ENCODE measurements at regions not wholly inside any gene's neighbourhood (a gene's known extent, or its start where the extent isn't known, plus 50 kb on each side); places are given as distances from the start of the nearest gene placed in this dataset.
A peak's percentile ranks its signal among the peaks of the same experiment; 100 is the strongest.
"Not testable (repeated sequence)": the region's sequence is repeated elsewhere in the genome, so short reads cannot be mapped to it uniquely, and the experiment has no call there.

DNA sequence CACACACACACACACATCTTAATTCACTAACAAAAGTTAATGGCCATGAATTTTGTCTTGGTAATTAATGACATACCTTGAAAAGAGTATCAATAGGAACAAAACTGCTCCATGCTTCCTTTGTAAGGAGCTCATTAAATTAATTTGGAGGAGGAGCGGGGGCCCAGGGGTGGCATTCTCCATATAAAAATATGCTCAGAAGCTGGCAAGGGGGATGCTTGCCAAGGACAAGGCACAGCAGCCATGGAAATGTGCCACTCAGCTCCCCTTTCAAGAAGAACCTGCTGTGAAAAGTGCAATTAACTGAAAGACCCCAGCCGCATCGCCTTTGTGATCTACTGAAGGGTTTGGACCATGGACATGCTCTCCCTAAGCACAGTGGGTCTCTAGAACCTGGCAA lies 385.9 kb upstream of the API5 start:
- Histone ChIP-seq H3K27me3 (ENCODE audit: control insufficient read depth, insufficient read depth, low read length) (no peaks in the 10 kb centered on the region), H3K36me3 (replicated peaks; ENCODE audit: control insufficient read depth, insufficient read depth, low read length) (no peaks in the 10 kb centered on the region), H3K4me3 (ENCODE audit: insufficient read depth, low read depth, low read length) (no peak overlapping the region)
- no peak for DNase-seq

DNA sequence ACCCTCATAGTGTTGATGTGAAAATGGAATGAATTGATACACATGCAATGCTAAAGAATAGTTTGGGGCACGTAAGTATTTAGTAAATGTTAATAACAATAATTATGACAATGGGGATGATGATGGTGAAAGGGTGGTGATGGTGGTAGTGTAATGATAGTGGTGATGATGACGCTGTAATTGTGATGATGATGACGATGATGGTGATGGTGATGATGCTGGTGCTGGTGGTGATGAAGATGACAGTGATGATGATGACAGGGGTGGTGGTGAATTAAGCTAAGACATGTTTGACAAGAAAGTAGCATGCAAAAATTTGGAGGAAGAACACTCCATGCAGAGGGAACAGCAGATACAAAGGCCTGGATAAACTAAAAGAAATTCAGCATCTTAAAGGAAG lies 364.4 kb upstream of the API5 start:
- H3K4me3 ChIP-seq (ENCODE audit: insufficient read depth, low read depth, low read length), result no peak overlapping the region
- no peaks in the 10 kb centered on the region for H3K27me3 ChIP-seq (ENCODE audit: control insufficient read depth, insufficient read depth, low read length)
- no peak for DNase-seq
- no peaks in the 10 kb centered on the region for H3K36me3 ChIP-seq (replicated peaks; ENCODE audit: control insufficient read depth, insufficient read depth, low read length)

DNA sequence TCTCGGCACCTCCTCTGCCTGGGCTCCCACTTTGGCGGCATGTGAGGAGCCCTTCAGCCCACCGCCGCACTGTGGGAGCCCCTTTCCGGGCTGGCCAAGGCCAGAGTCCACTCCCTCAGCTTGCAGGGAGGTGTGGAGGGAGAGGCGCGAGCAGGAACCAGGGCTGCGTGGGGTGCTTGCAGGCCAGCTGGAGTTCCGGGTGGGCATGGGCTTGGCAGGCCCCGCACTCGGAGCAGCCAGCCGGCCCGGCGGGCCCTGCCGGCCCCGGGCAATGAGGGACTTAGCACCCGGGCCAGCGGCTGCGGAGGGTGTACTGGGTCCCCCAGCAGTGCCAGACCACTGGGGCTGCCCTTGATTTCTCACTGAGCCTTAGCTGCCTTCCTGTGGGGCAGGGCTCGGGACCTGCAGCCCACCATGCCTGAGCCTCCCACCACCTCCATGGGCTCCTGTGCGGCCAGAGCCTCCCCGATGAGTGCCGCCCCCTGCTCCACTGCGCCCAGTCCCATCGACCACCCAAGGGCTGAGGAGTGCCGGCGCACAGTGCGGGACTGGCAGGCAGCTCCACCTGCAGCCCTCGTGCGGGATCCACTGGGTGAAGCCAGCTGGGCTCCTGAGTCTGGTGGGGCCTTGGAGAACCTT lies 361.9 kb upstream of the API5 start:
- H3K36me3 ChIP-seq (replicated peaks; ENCODE audit: control insufficient read depth, insufficient read depth, low read length); H3K4me3 ChIP-seq (ENCODE audit: insufficient read depth, low read depth, low read length); DNase-seq; H3K27me3 ChIP-seq (ENCODE audit: control insufficient read depth, insufficient read depth, low read length): not testable (repeated sequence)

DNA sequence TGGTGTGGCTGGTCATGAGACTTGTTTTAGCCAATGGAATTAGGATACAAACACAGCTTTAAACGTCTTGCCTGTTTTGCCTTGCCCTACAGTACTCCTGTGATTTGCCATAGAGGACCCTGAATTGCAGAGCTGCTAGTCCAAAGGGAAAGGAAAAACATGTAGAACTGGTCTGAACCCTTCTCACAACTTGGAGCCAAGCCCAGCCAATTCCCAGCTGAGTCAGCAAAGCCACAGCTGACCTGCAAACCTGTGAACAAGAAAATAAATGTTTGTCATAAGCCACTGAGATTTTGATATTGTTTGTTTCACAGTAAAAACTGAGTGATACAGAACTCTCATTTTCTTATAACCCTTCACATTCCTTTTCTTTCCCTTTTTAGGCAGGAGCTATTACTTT lies 360.5 kb upstream of the API5 start:
- Histone ChIP-seq H3K27me3 (ENCODE audit: control insufficient read depth, insufficient read depth, low read length) (no peaks in the 10 kb centered on the region), H3K4me3 (ENCODE audit: insufficient read depth, low read depth, low read length) (no peak overlapping the region), H3K36me3 (replicated peaks; ENCODE audit: control insufficient read depth, insufficient read depth, low read length) (no peaks in the 10 kb centered on the region)
- DNase-seq, result no peak

DNA sequence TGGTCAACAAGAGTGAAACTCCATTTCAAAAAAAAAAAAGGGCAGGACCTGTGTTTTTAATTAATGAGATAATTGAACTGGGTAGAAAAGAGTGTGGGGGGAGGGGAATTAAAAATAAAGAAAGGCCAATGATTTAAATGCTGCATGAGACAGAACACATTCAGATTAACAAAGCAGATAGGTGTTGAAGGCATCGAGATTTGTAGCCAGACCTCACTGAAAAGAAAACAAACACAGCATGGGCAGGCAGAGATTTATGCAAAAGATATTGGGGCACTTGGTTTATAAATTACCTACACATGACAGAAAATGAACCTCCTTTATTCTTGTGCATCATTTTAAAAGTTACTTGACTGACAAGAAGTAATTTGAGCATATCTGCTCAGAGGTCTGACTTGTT lies 354.0 kb upstream of the API5 start:
- no peak for DNase-seq
- Histone ChIP-seq H3K36me3 (replicated peaks; ENCODE audit: control insufficient read depth, insufficient read depth, low read length) (no peaks in the 10 kb centered on the region), H3K27me3 (ENCODE audit: control insufficient read depth, insufficient read depth, low read length) (no peaks in the 10 kb centered on the region), H3K4me3 (ENCODE audit: insufficient read depth, low read depth, low read length) (no peak overlapping the region)

DNA sequence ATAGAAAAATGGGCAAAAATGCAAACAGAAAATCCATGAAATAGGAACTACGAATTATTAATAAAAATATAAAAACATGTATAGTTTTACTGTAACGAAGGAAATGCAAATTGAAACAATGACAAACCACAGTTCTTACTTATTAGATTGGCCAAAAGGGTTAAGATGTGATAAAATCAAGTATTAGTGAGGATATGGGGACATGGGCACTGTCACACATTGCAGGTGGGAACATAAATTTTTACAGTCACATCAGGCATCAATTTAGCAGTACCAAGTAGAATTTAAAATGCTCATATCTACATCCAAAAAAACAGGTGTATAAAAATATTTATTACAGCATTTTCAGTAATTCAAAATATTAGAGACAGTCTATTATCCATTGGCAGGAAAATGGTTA lies 353.2 kb upstream of the API5 start:
- no peaks in the 10 kb centered on the region for H3K36me3 ChIP-seq (replicated peaks; ENCODE audit: control insufficient read depth, insufficient read depth, low read length)
- no peaks in the 10 kb centered on the region for H3K27me3 ChIP-seq (ENCODE audit: control insufficient read depth, insufficient read depth, low read length)
- H3K4me3 ChIP-seq (ENCODE audit: insufficient read depth, low read depth, low read length), result no peak overlapping the region
- DNase-seq, result no peak

DNA sequence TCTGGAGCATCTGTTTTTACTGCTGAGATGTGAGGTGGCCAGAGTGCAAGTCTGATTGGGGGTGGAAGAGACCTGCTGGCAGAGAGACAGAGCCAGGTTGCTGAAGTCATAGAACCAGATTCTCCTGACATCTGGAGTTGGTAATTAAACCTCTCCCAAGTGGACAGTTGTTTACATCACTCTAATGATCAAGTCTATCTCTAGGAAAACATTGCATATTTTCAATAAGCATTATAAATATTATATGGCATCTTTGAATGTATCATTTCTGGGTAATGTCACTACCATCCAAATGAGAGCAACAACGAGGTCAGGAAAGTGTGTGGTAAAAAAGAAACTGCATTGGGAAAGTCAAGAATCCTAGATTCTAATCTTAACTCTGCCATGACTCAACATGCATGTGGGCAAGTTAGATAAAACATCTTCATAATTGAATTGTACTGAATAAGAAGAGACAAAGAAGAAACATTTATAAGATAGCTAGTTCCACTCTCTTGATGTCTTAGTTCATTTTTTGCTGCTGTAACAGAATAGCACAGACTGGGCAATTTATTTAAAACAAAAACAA lies 351.2 kb upstream of the API5 start:
- no peaks in the 10 kb centered on the region for H3K36me3 ChIP-seq (replicated peaks; ENCODE audit: control insufficient read depth, insufficient read depth, low read length)
- DNase-seq, result no peak
- H3K27me3 ChIP-seq (ENCODE audit: control insufficient read depth, insufficient read depth, low read length), result no peaks in the 10 kb centered on the region
- no peak overlapping the region for H3K4me3 ChIP-seq (ENCODE audit: insufficient read depth, low read depth, low read length)

DNA sequence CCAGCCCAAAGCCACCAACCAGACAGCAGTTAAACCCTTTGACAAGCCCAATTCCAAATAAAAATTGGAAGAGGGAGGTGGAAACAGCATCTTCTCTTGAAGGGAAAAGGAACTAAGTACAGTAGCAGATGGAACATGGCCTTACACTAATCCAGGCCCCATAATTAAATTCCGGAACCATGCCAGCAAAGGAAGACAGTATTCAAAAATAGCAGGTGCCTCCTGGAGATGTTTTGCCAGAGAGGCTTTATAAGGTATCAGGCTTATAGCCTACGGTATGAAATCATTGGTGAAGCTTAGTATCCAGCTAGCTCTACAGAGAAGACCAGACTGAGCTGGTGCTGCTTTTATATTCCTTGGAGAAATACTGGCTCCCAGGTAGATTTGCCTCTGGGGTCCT lies 344.1 kb upstream of the API5 start:
- DNase-seq, result no peak
- H3K4me3 ChIP-seq (ENCODE audit: insufficient read depth, low read depth, low read length), result no peak overlapping the region
- no peaks in the 10 kb centered on the region for H3K27me3 ChIP-seq (ENCODE audit: control insufficient read depth, insufficient read depth, low read length)
- no peaks in the 10 kb centered on the region for H3K36me3 ChIP-seq (replicated peaks; ENCODE audit: control insufficient read depth, insufficient read depth, low read length)

DNA sequence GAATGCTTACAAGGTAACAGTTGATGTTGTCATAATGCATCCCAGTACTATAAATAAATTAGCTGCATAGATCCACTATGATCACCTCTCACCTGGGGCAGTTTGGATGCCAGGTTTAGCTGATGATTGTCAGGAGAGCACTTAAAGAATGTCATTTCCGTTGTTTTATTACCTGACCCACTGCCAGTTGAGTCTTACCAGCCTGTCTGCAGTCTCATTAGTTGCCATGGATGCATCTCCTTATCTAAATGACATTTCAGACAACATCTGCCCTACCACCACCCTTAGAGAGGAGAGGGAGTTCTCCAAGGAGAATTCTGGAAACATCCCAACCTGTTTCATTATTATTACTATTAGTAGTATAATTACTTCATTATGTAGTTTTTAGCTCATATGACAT lies 339.1 kb upstream of the API5 start:
- Histone ChIP-seq H3K4me3 (ENCODE audit: insufficient read depth, low read depth, low read length) (no peak overlapping the region), H3K27me3 (ENCODE audit: control insufficient read depth, insufficient read depth, low read length) (no peaks in the 10 kb centered on the region), H3K36me3 (replicated peaks; ENCODE audit: control insufficient read depth, insufficient read depth, low read length) (no peaks in the 10 kb centered on the region)
- no peak for DNase-seq

DNA sequence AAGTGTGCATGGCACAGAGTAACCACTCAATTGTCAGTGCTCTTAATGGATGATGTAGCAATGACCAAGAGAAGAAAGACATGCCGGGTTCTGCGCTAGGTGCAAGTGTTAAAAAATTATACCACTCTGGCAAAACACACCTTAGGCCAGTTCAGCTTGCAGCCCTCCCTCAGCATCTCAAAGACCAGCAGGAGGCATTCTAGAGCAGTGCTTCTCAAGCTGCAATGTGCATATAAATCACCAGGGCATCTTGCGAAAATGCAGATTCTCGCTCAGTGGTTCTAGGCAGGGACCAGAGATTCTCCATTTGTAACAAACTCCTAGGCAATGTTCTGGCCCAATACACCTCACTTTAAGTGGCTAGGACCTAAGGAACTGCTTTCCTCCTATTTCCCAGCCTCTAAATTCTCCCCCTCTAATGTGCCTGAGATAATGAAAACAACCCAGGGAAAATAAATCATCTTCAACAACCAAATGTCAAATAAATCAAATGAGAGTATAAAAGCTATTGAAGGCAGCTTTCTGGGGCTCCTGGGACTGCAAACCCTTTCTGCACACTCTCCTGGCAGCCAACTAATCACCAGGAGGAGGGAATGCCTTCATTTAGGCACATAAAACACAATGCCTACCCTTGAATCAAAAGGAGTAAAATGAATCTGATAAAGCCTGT lies 337.2 kb upstream of the API5 start:
- Histone ChIP-seq H3K4me3 (ENCODE audit: insufficient read depth, low read depth, low read length) (no peak overlapping the region), H3K36me3 (replicated peaks; ENCODE audit: control insufficient read depth, insufficient read depth, low read length) (no peaks in the 10 kb centered on the region)
- peak; percentile 16 for DNase-seq

DNA sequence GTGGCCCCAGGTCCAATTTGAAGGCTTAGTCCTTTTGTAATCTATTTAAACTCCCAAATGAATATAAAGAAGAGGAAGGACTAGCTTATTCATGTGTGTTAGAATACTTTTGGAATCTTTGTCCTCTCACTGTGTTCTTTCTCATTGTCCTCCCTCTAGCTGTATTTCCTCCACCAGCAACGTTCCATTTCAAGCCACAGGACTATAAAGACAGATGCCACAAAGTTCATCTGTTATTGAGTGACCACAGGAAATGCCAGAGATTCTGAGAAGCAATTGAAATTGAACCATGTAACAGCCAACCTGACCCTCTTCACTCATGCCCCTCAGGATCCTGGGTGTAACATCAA lies 336.6 kb upstream of the API5 start:
- no peak overlapping the region for H3K4me3 ChIP-seq (ENCODE audit: insufficient read depth, low read depth, low read length)
- no peaks in the 10 kb centered on the region for H3K36me3 ChIP-seq (replicated peaks; ENCODE audit: control insufficient read depth, insufficient read depth, low read length)
- H3K27me3 ChIP-seq (ENCODE audit: control insufficient read depth, insufficient read depth, low read length), result no peaks in the 10 kb centered on the region

More for the DNA sequence above, 337.2 kb upstream of the API5 start:
- H3K27me3 ChIP-seq (ENCODE audit: control insufficient read depth, insufficient read depth, low read length), result no peaks in the 10 kb centered on the region

DNA sequence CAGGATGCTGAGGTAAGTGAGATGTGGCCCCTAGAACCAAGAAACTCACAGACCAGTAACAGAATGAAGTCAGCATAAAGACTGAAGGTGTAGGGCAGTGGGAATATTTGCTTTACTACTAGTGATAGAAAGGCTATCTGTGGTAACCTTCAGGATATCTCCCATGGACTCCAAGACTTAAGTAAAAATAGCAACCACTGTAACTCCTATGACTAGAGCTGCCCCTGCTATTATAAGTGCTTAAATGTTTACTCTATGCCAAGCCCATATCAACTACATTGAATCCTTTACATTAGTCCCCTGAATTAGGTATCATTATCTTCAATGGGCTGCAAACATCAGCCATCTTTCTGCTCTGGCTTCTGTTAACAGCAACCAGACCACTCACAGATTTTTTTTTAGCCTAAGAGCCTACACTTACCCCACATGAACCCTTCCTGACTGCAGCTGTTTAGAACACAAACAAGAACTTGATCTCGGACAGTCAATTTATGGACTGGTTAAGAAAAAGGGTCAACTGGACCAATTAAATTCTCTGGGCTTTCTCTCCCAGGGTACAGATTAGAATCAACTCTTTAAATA lies 335.1 kb upstream of the API5 start:
- no peak overlapping the region for H3K4me3 ChIP-seq (ENCODE audit: insufficient read depth, low read depth, low read length)
- H3K36me3 ChIP-seq (replicated peaks; ENCODE audit: control insufficient read depth, insufficient read depth, low read length), result no peaks in the 10 kb centered on the region
- no peak for DNase-seq
- no peaks in the 10 kb centered on the region for H3K27me3 ChIP-seq (ENCODE audit: control insufficient read depth, insufficient read depth, low read length)

More for the DNA sequence above, 336.6 kb upstream of the API5 start:
- no peak for DNase-seq

DNA sequence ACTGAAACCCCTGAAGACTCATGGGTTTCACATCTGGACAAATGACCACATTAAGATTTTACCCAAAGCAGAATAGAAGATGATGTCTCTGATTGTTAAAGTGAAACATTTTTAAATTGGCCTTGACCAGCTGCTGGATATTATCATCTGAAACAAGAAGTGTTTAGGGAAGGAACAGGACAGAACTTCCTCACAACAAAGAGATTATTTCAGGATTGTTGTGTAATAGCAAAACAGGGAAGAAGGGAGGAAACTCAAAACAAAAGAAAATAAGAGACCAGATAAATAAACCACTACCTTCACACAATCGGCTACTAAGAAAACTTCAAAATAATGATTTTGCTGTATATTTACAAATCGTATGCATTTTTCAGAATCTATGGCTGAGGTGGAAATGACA lies 319.2 kb upstream of the API5 start:
- DNase-seq, result no peak
- Histone ChIP-seq H3K4me3 (ENCODE audit: insufficient read depth, low read depth, low read length) (no peak overlapping the region), H3K36me3 (replicated peaks; ENCODE audit: control insufficient read depth, insufficient read depth, low read length) (no peaks in the 10 kb centered on the region), H3K27me3 (ENCODE audit: control insufficient read depth, insufficient read depth, low read length) (no peaks in the 10 kb centered on the region)

DNA sequence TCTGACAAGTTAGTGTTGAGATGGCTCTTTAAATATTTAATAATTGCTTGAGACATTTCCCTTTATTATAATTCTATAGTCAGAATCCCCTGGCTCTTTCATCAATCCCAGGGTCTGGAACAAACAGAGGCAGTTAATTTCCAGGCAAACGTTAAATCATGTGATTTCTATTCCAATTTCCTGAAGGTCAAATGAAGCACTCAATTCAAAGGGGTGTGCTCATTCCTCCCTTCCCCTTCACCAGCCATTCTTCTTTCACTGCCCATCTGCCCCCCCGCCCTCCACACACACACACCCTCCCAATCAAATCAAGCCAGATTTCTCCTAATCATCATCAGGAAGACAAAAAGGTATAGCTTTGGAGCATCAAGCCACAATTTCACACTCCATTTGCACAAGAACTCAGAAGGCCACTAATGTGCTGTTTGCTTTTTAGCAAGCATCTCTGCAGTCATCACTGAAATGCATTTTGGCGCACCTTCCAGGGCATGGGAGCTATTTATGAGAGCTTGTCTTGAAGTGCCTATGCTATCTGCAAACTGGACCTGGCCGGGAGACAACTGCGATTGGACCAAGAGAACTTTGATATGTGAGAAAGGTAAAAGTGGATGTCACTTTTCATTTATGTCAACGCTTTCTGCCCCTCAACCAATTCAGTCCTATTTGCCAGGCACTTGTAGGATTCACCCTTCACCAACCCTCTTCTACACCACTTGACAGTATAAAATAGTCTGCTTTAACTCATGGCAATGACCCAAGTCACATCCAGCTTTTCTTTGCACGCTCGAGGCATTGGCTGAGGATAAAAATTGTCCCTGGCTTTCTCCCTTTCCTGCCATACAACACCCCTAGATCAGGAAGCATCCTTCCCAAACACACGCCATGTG lies 315.1 kb upstream of the API5 start:
- Histone ChIP-seq H3K4me3 (ENCODE audit: insufficient read depth, low read depth, low read length) (no peak overlapping the region), H3K27me3 (ENCODE audit: control insufficient read depth, insufficient read depth, low read length) (no peaks in the 10 kb centered on the region), H3K36me3 (replicated peaks; ENCODE audit: control insufficient read depth, insufficient read depth, low read length) (no peaks in the 10 kb centered on the region)
- DNase-seq, result no peak

Measured in H7 (cell line).